K562 (cell line): ENCODE measurements at regions not wholly inside any gene's neighbourhood (a gene's known extent, or its start where the extent isn't known, plus 50 kb on each side); places are given as distances from the start of the nearest gene placed in this dataset.

Experiments used
- ATAC-seq: fragments of 200-7000 bp; cut with Tn5 transposase; 3 replicates; pipeline ENCODE4 v1.9.1; 2020; ENCODE audit warnings: moderate library complexity
- BruUV-seq: library from RNA; stranded (reverse); fragments of 400-500 nt; replicated peaks from 2 replicates; lab custom pipeline; 2021; lab: Mats Ljungman, UMichigan
- CTCF ChIA-PET: fragments of 300-600 bp; formaldehyde crosslinking; extraction: SDS; loops from one replicate; lab custom pipeline; 2021; ENCODE audit warnings: low intra/inter-chr PET ratio; lab: Yijun Ruan, JAX
- POLR2A ChIA-PET: fragments of 300-600, 350-650 bp; sonication (Branson Sonifier 250); formaldehyde crosslinking; extraction: SDS; loops from one replicate; lab custom pipeline; 2021; ENCODE audit warnings: antibody characterized with exemption, inconsistent platforms; lab: Yijun Ruan, JAX
- DNase-seq, 4 experiments: peaks; one replicate each; pipeline versions ENCODE4 v3.0.0 to v3.0.0-alpha.2; 2011 to 2018; ENCODE audit warnings: low spot score in 3 of 4, mixed read lengths in 3 of 4; ENCODE audit errors: extremely low read depth in 1 of 4
- FAIRE-seq: peaks from 2 replicates; lab custom pipeline; 2011; peaks lifted over from hg19 to GRCh38; lab: Jason Lieb, UNC
- H2AFZ ChIP-seq: 2 replicates; pipeline ENCODE4 v1.6.0; 2011; ENCODE audit warnings: low read depth, low read length, control low read depth, inconsistent platforms
- H3K27ac ChIP-seq: fragments of 200-600 bp; 3 replicates; pipeline ENCODE4 v1.8.0; 2011; ENCODE audit warnings: low read depth, mild to moderate bottlenecking, control low read depth, inconsistent platforms, low read length, moderate library complexity, mixed read lengths; ENCODE audit errors: extremely low read depth
- H3K27me3 ChIP-seq, 2 experiments: fragments of 300-600 bp in 1 of 2; 2 replicates in 1 of 2; 3 replicates in 1 of 2; pipeline versions ENCODE4 v1.6.0 to v1.8.0; 2011; ENCODE audit warnings: inconsistent platforms in 2 of 2, low read length in 2 of 2, mild to moderate bottlenecking in 1 of 2, mixed read lengths in 1 of 2, moderate library complexity in 1 of 2; ENCODE audit not compliant: control insufficient read depth in 2 of 2, insufficient read depth in 2 of 2
- H3K36me3 ChIP-seq: fragments of 300-600 bp; 3 replicates; pipeline ENCODE4 v1.8.0; 2011; ENCODE audit warnings: mild to moderate bottlenecking, low read length, inconsistent platforms; ENCODE audit not compliant: control insufficient read depth, insufficient read depth
- H3K4me1 ChIP-seq, 2 experiments: fragments of 200-600 bp in 1 of 2; replicated peaks in 1 of 2; 2 replicates in 1 of 2; 3 replicates in 1 of 2; pipeline versions ENCODE4 v1.5.1 to v1.8.0; 2011; ENCODE audit warnings: inconsistent platforms in 2 of 2, low read length in 2 of 2, mild to moderate bottlenecking in 1 of 2, mixed read lengths in 1 of 2, moderate library complexity in 1 of 2; ENCODE audit not compliant: control insufficient read depth in 2 of 2, insufficient read depth in 2 of 2
- H3K4me2 ChIP-seq: 2 replicates; pipeline ENCODE4 v1.6.1; 2011; ENCODE audit warnings: low read length, control low read depth, inconsistent platforms, mixed read lengths; ENCODE audit not compliant: insufficient read depth
- H3K4me3 ChIP-seq: fragments of 200-600 bp; sonication (generic), shearing (Covaris generic); 2 replicates; pipeline ENCODE4 v1.5.1; 2016; ENCODE audit warnings: control low read depth, inconsistent platforms
- H3K79me2 ChIP-seq: fragments of 200-600 bp; 3 replicates; pipeline ENCODE4 v1.8.0; 2011; ENCODE audit warnings: low read length, inconsistent platforms; ENCODE audit not compliant: control insufficient read depth, insufficient read depth
- H3K9ac ChIP-seq, 2 experiments: 2 replicates each; pipeline versions ENCODE4 v1.6.0 to v1.6.1; 2011; ENCODE audit warnings: low read depth in 2 of 2, low read length in 2 of 2, control low read depth in 1 of 2, inconsistent platforms in 1 of 2, mild to moderate bottlenecking in 1 of 2, mixed read lengths in 1 of 2; ENCODE audit not compliant: insufficient read depth in 1 of 2
- H3K9me1 ChIP-seq: one replicate; pipeline ENCODE4 v1.6.0; 2011; ENCODE audit warnings: inconsistent platforms, mild to moderate bottlenecking, low read length, moderate library complexity; ENCODE audit not compliant: control insufficient read depth, insufficient read depth
- H3K9me3 ChIP-seq: replicated peaks from 2 replicates; pipeline ENCODE4 v1.5.1; 2011; ENCODE audit warnings: low read depth, low read length, inconsistent platforms; ENCODE audit not compliant: control insufficient read depth, insufficient read depth
- H4K20me1 ChIP-seq: replicated peaks from 2 replicates; pipeline ENCODE4 v1.6.1; 2011; ENCODE audit warnings: low read length, inconsistent platforms, mixed read lengths; ENCODE audit not compliant: control insufficient read depth, insufficient read depth
- ADNP ChIP-seq: fragments of 200-800 bp; sonication (Bioruptor generic); IDR thresholded peaks from 2 replicates; pipeline ENCODE4 v1.6.1; 2016; ENCODE audit warnings: missing genetic modification characterization, missing compliant biosample characterization
- ZKSCAN8 ChIP-seq: fragments of 200-800 bp; sonication (Bioruptor generic); IDR thresholded peaks from 2 replicates; pipeline ENCODE4 v1.6.1; 2016; ENCODE audit warnings: missing genetic modification characterization, missing compliant biosample characterization
- ZNF224 ChIP-seq: sonication (generic); formaldehyde crosslinking; IDR thresholded peaks from 2 replicates; pipeline ENCODE4 v1.8.0; 2022; ENCODE audit warnings: mild to moderate bottlenecking, missing genetic modification reagents
- WGBS: fragments of 100-300 bp; shearing (Covaris generic); methylation state at CpG from one replicate; pipeline ENCODE4 v1.1.6; 2016; ENCODE audit warnings: low coverage, mixed read lengths; ENCODE audit not compliant: insufficient coverage; ENCODE audit errors: missing lambda C conversion rate; 5-methylcytosine and 5-hydroxymethylcytosine counted together
- in situ Hi-C: fragments of 300-500 bp; cut with MboI; formaldehyde crosslinking; loops from 4 replicates; pipeline ENCODE4 v1.15.0; 2018; ENCODE audit warnings: inconsistent platforms, mixed read lengths
- intact Hi-C: fragments of 100-400 bp; cut with micrococcal nuclease; formaldehyde crosslinking; loops from 2 replicates; pipeline ENCODE4 v1.14.2; 2022
- TF ChIP-seq, protein P1 (sequence below), 2 experiments: IDR thresholded peaks; 2 replicates each; pipeline ENCODE4 v1.6.1; 2011; ENCODE audit warnings: borderline replicate concordance in 1 of 2, control low read depth in 1 of 2, low read depth in 1 of 2, low read length in 1 of 2, mild to moderate bottlenecking in 1 of 2, mixed read lengths in 1 of 2, moderate library complexity in 1 of 2; ENCODE audit not compliant: insufficient read depth in 1 of 2, insufficient read length in 1 of 2, poor library complexity in 1 of 2, severe bottlenecking in 1 of 2; ENCODE audit errors: extremely low read depth in 1 of 2
- TF ChIP-seq, protein P2 (sequence below), 3 experiments: fragments of 200-800 bp in 1 of 3; fragments of 250-450 bp in 1 of 3; fragments of 450-650 bp in 1 of 3; sonication (Bioruptor Pico) in 1 of 3; sonication (Bioruptor generic) in 1 of 3; formaldehyde crosslinking in 1 of 3; IDR thresholded peaks; 2 replicates each; pipeline versions ENCODE4 v1.6.1 to v1.8.0; 2016 to 2022; ENCODE audit warnings: mild to moderate bottlenecking in 2 of 3, missing genetic modification characterization in 2 of 3, missing compliant biosample characterization in 1 of 3, moderate library complexity in 1 of 3
- TF ChIP-seq, protein P3 (sequence below), 2 experiments: fragments of 450-650 bp in 1 of 2; IDR thresholded peaks; 2 replicates each; pipeline ENCODE4 v1.6.1; 2011 to 2017; ENCODE audit warnings: low read depth in 2 of 2, antibody characterized with exemption in 1 of 2, borderline replicate concordance in 1 of 2, low read length in 1 of 2, mild to moderate bottlenecking in 1 of 2, mixed read lengths in 1 of 2; ENCODE audit not compliant: control insufficient read depth in 1 of 2

DNA sequence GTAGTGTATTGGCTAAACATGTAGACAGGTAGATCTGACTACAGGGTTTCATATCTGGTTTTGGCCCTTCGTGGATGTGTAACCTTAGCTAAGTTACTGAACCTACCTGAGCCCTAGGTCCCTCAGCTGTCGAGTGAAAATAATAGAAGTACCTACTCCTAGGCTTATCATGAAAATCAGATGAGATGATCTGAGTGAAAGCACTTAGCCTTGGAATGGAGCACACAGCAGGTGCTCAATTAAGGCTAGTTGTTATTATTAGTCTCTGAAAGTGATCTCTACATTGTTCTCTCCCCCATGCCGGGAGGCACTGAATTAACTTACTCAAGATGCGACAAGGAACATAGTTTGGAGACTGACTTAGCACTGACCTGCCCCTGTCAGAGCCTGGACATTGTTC is 174.7 kb upstream of the ZNF217 start:
- no peak for FAIRE-seq
- no peak; the same call in 2 of the 3 replicates for ATAC-seq
- WGBS, result 53% methylated on average over 4 of the region's 4 CpGs
- Histone ChIP-seq H3K4me2 (no peak overlapping the region), H3K79me2 (no peaks in the 10 kb centered on the region), H3K9me3 (no peaks in the 10 kb centered on the region), H3K9me1 (no peaks in the 10 kb centered on the region), H3K4me1 (peaks cover 0 to 22% of the 10 kb centered on the region in 2 experiments; a peak in 4 of 5 replicates), H2AFZ (no peak overlapping the region), H3K9ac (no peak overlapping the region), H3K4me3 (no peak overlapping the region), H3K36me3 (no peaks in the 10 kb centered on the region; the same call in 2 of the 3 replicates), H4K20me1 (no peaks in the 10 kb centered on the region), H3K27me3 (no peaks in the 10 kb centered on the region), H3K27ac (no peak overlapping the region)
- CTCF ChIA-PET, result interaction anchor here (0.6 kb wide), 1 partner anchor 17 kb away, joined by 4 read pairs; no protein-coding TSS in a partner anchor
- POLR2A ChIA-PET, result interaction anchor here (0.7 to 0.9 kb wide), 3 partner anchors 9 to 15 kb away, joined by 3 read pairs; no protein-coding TSS in a partner anchor
- in situ Hi-C loops, result no loop called here
- intact Hi-C loops, result no loop called here
- BruUV-seq, result no TSS peak
- DNase-seq, result no peak
- no peak for TF ChIP-seq ZNF224 (CRISPR knock-in tag)
- TF ChIP-seq ZKSCAN8 (CRISPR knock-in tag), result peak; percentile 49; the same call in 1 of the 2 replicates
- TF ChIP-seq ADNP (tag), result 0 out of 2 replicates have a peak, but pooled peaks have one; percentile 31
- TF ChIP-seq, protein P1, sequence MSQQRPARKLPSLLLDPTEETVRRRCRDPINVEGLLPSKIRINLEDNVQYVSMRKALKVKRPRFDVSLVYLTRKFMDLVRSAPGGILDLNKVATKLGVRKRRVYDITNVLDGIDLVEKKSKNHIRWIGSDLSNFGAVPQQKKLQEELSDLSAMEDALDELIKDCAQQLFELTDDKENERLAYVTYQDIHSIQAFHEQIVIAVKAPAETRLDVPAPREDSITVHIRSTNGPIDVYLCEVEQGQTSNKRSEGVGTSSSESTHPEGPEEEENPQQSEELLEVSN (IDR thresholded peaks at IDR 0.05; ENCODE audit: borderline replicate concordance in 1 of 2, extremely low read depth in 1 of 2, insufficient read depth in 1 of 2, insufficient read length in 1 of 2, low read depth in 1 of 2, low read length in 1 of 2, poor library complexity in 1 of 2, severe bottlenecking in 1 of 2), result no peak
- TF ChIP-seq, protein P2, sequence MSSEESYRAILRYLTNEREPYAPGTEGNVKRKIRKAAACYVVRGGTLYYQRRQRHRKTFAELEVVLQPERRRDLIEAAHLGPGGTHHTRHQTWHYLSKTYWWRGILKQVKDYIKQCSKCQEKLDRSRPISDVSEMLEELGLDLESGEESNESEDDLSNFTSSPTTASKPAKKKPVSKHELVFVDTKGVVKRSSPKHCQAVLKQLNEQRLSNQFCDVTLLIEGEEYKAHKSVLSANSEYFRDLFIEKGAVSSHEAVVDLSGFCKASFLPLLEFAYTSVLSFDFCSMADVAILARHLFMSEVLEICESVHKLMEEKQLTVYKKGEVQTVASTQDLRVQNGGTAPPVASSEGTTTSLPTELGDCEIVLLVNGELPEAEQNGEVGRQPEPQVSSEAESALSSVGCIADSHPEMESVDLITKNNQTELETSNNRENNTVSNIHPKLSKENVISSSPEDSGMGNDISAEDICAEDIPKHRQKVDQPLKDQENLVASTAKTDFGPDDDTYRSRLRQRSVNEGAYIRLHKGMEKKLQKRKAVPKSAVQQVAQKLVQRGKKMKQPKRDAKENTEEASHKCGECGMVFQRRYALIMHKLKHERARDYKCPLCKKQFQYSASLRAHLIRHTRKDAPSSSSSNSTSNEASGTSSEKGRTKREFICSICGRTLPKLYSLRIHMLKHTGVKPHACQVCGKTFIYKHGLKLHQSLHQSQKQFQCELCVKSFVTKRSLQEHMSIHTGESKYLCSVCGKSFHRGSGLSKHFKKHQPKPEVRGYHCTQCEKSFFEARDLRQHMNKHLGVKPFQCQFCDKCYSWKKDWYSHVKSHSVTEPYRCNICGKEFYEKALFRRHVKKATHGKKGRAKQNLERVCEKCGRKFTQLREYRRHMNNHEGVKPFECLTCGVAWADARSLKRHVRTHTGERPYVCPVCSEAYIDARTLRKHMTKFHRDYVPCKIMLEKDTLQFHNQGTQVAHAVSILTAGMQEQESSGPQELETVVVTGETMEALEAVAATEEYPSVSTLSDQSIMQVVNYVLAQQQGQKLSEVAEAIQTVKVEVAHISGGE (CRISPR knock-in tag; IDR thresholded peaks at IDR 0.05), result peak in 1 of 3 experiments; percentile 91; a peak in 2 of 6 replicates
- TF ChIP-seq, protein P3, sequence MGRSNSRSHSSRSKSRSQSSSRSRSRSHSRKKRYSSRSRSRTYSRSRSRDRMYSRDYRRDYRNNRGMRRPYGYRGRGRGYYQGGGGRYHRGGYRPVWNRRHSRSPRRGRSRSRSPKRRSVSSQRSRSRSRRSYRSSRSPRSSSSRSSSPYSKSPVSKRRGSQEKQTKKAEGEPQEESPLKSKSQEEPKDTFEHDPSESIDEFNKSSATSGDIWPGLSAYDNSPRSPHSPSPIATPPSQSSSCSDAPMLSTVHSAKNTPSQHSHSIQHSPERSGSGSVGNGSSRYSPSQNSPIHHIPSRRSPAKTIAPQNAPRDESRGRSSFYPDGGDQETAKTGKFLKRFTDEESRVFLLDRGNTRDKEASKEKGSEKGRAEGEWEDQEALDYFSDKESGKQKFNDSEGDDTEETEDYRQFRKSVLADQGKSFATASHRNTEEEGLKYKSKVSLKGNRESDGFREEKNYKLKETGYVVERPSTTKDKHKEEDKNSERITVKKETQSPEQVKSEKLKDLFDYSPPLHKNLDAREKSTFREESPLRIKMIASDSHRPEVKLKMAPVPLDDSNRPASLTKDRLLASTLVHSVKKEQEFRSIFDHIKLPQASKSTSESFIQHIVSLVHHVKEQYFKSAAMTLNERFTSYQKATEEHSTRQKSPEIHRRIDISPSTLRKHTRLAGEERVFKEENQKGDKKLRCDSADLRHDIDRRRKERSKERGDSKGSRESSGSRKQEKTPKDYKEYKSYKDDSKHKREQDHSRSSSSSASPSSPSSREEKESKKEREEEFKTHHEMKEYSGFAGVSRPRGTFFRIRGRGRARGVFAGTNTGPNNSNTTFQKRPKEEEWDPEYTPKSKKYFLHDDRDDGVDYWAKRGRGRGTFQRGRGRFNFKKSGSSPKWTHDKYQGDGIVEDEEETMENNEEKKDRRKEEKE (IDR thresholded peaks at IDR 0.05; ENCODE audit: borderline replicate concordance in 1 of 2, control insufficient read depth in 1 of 2, low read depth in 2 of 2, low read length in 1 of 2), result peak in 1 of 2 experiments; percentile 47; a peak in 1 of 4 replicates
